Caco-2 (cell line): ENCODE measurements at regions not wholly inside any gene's neighbourhood (a gene's known extent, or its start where the extent isn't known, plus 50 kb on each side); places are given as distances from the start of the nearest gene placed in this dataset.

Source experiments
- BruUV-seq: library from RNA; stranded (reverse); fragments of 400-500 nt; replicated peaks from 2 replicates; lab custom pipeline; 2021; lab: Mats Ljungman, UMichigan
- CTCF ChIA-PET: fragments of 300-600 bp; sonication (Branson Sonifier 250); formaldehyde crosslinking; loops from one replicate; lab custom pipeline; 2022; ENCODE audit warnings: antibody characterized with exemption; lab: Charles Lee
- POLR2A ChIA-PET: fragments of 300-600 bp; sonication (Branson Sonifier 250); formaldehyde crosslinking; loops from one replicate; lab custom pipeline; 2022; ENCODE audit warnings: antibody characterized with exemption; lab: Charles Lee
- DNase-seq, 2 experiments: peaks; one replicate each; pipeline versions ENCODE4 v3.0.0 to v3.0.0-alpha.2; 2020 to 2022
- H3K27me3 ChIP-seq: replicated peaks from 2 replicates; pipeline ENCODE4 v1.6.0; 2011; ENCODE audit warnings: low read length; ENCODE audit not compliant: control insufficient read depth, insufficient read depth
- H3K36me3 ChIP-seq: 2 replicates; pipeline ENCODE4 v1.5.1; 2011; ENCODE audit warnings: low read length; ENCODE audit not compliant: control insufficient read depth, insufficient read depth
- H3K4me1 ChIP-seq: fragments of 250-450 bp; sonication (Bioruptor Pico); 2 replicates; pipeline ENCODE4 v1.5.1; 2020; ENCODE audit warnings: mild to moderate bottlenecking
- H3K4me3 ChIP-seq: 2 replicates; pipeline ENCODE4 v1.5.1; 2011; ENCODE audit warnings: low read depth, mild to moderate bottlenecking, control low read depth, low read length
- H3K9me3 ChIP-seq: fragments of 250-450 bp; sonication (Bioruptor Pico); 2 replicates; pipeline ENCODE4 v1.5.1; 2020; ENCODE audit warnings: mild to moderate bottlenecking, moderate library complexity
- H3K27ac Mint-ChIP-seq: one replicate; pipeline ENCODE4 v1.8.0; 2022; ENCODE audit warnings: mixed read lengths; ENCODE audit not compliant: unreplicated experiment
- H3K27me3 Mint-ChIP-seq: one replicate; pipeline ENCODE4 v1.8.0; 2022; ENCODE audit warnings: mixed read lengths; ENCODE audit not compliant: insufficient read depth, unreplicated experiment
- H3K36me3 Mint-ChIP-seq: one replicate; pipeline ENCODE4 v1.8.0; 2022; ENCODE audit warnings: mild to moderate bottlenecking, mixed read lengths; ENCODE audit not compliant: insufficient read depth, unreplicated experiment
- H3K4me1 Mint-ChIP-seq: one replicate; pipeline ENCODE4 v1.8.0; 2022; ENCODE audit warnings: low read depth, mixed read lengths; ENCODE audit not compliant: unreplicated experiment
- H3K4me3 Mint-ChIP-seq: one replicate; pipeline ENCODE4 v1.8.0; 2022; ENCODE audit warnings: mild to moderate bottlenecking, moderate library complexity, mixed read lengths; ENCODE audit not compliant: unreplicated experiment
- H3K9me3 Mint-ChIP-seq: one replicate; pipeline ENCODE4 v1.8.0; 2022; ENCODE audit warnings: mixed read lengths; ENCODE audit not compliant: unreplicated experiment
- CTCF ChIP-seq, 2 experiments: fragments of 200-600 bp in 1 of 2; IDR thresholded peaks; 1 replicate in 1 of 2; 2 replicates in 1 of 2; pipeline versions ENCODE4 v1.5.1 to v1.8.0; 2011 to 2022; ENCODE audit warnings: antibody characterized with exemption in 1 of 2, control low read depth in 1 of 2, inconsistent platforms in 1 of 2, low read depth in 1 of 2, low read length in 1 of 2, mild to moderate bottlenecking in 1 of 2, moderate library complexity in 1 of 2; ENCODE audit not compliant: insufficient read depth in 1 of 2, severe bottlenecking in 1 of 2, unreplicated experiment in 1 of 2
- intact Hi-C: fragments of 100-400 bp; cut with micrococcal nuclease; formaldehyde crosslinking; loops from one replicate; pipeline ENCODE4 v1.10.0; 2022; ENCODE audit not compliant: unreplicated experiment

- no peak overlapping the region for H3K4me3 ChIP-seq
- peak in 1 of 2 experiments; percentile 57 for TF ChIP-seq CTCF (IDR thresholded peaks at IDR 0.05; ENCODE audit: insufficient read depth in 1 of 2, low read depth in 1 of 2, low read length in 1 of 2, severe bottlenecking in 1 of 2, unreplicated experiment in 1 of 2)
- H3K36me3 Mint-ChIP-seq: no peaks in the 10 kb centered on the region
- no peaks in the 10 kb centered on the region for H3K9me3 Mint-ChIP-seq
- no TSS peak for BruUV-seq
- H3K4me1 Mint-ChIP-seq: peaks cover 7% of the 10 kb centered on the region
- no peaks in the 10 kb centered on the region for H3K4me1 ChIP-seq
- intact Hi-C loops: loop anchor here (1.0 to 10.0 kb wide), 6 partner anchors 82 to 915 kb away; partner anchors contain the start of gene SHOX2
- peaks cover 12% of the 10 kb centered on the region for H3K27me3 Mint-ChIP-seq
- no peak overlapping the region for H3K4me3 Mint-ChIP-seq
- no peaks in the 10 kb centered on the region; the same call in 1 of the 2 replicates for H3K27me3 ChIP-seq
- ChIA-PET CTCF (interaction anchor here (0.6 kb wide), 1 partner anchor 78 kb away, joined by 3 read pairs; no protein-coding TSS in a partner anchor), POLR2A (interaction anchor here (0.5 kb wide), 1 partner anchor 491 kb away, joined by 8 read pairs; the partner anchor contains the start of gene RSRC1)
- no peaks in the 10 kb centered on the region for H3K9me3 ChIP-seq
- peak in 1 of 2 experiments; percentile 15 for DNase-seq
- H3K36me3 ChIP-seq: no peaks in the 10 kb centered on the region
- no peak overlapping the region for H3K27ac Mint-ChIP-seq
Measured at GRCh38 chr3:157618075-157618760, 115.0 kb upstream of the VEPH1 start.

GRCh38 chr3:157614896-157615295 is 111.7 kb upstream of the VEPH1 start:
- Histone ChIP-seq H3K9me3 (no peaks in the 10 kb centered on the region), H3K27me3 (no peaks in the 10 kb centered on the region; the same call in 1 of the 2 replicates), H3K4me3 (no peak overlapping the region), H3K36me3 (no peaks in the 10 kb centered on the region), H3K4me1 (0 out of 2 replicates have a peak, but pooled peaks cover under 1% of the 10 kb centered on the region)
- H3K4me3 Mint-ChIP-seq: no peak overlapping the region
- intact Hi-C loops: loop anchor here (10.0 kb wide), 1 partner anchor 490 kb away; the partner anchor contains the start of gene SHOX2
- CTCF ChIA-PET: no interaction called here
- no peak overlapping the region for H3K27ac Mint-ChIP-seq
- H3K9me3 Mint-ChIP-seq: no peaks in the 10 kb centered on the region
- no peak for TF ChIP-seq CTCF (IDR thresholded peaks at IDR 0.05; ENCODE audit: insufficient read depth in 1 of 2, low read depth in 1 of 2, low read length in 1 of 2, severe bottlenecking in 1 of 2, unreplicated experiment in 1 of 2)
- peaks cover under 1% of the 10 kb centered on the region for H3K27me3 Mint-ChIP-seq
- no peak for DNase-seq
- no peaks in the 10 kb centered on the region for H3K36me3 Mint-ChIP-seq
- peaks cover 7% of the 10 kb centered on the region for H3K4me1 Mint-ChIP-seq
- no TSS peak for BruUV-seq
- POLR2A ChIA-PET: no interaction called here

- no peak for DNase-seq
- H3K4me1 Mint-ChIP-seq: peaks cover 7% of the 10 kb centered on the region
- H3K4me3 Mint-ChIP-seq: no peak overlapping the region
- POLR2A ChIA-PET: no interaction called here
- Histone ChIP-seq H3K36me3 (no peaks in the 10 kb centered on the region), H3K27me3 (no peaks in the 10 kb centered on the region), H3K4me1 (0 out of 2 replicates have a peak, but pooled peaks cover 5% of the 10 kb centered on the region), H3K9me3 (no peaks in the 10 kb centered on the region), H3K4me3 (no peak overlapping the region)
- no peaks in the 10 kb centered on the region for H3K9me3 Mint-ChIP-seq
- TF ChIP-seq CTCF (IDR thresholded peaks at IDR 0.05; ENCODE audit: insufficient read depth in 1 of 2, low read depth in 1 of 2, low read length in 1 of 2, severe bottlenecking in 1 of 2, unreplicated experiment in 1 of 2): no peak
- H3K36me3 Mint-ChIP-seq: no peaks in the 10 kb centered on the region
- H3K27ac Mint-ChIP-seq: no peak overlapping the region
- no TSS peak for BruUV-seq
- intact Hi-C loops: loop anchor here (10.0 kb wide), 1 partner anchor 493 kb away; the partner anchor contains the start of gene SHOX2
- no peaks in the 10 kb centered on the region for H3K27me3 Mint-ChIP-seq
- CTCF ChIA-PET: no interaction called here
Measured at GRCh38 chr3:157611536-157612076, 108.4 kb upstream of the VEPH1 start.
